Upper lobe of right lung (tissue), 1 donor: ENCODE measurements at regions not wholly inside any gene's neighbourhood (a gene's known extent, or its start where the extent isn't known, plus 50 kb on each side); places are given as distances from the start of the nearest gene placed in this dataset.
"Not testable (repeated sequence)": the region's sequence is repeated elsewhere in the genome, so short reads cannot be mapped to it uniquely, and the experiment has no call there.

Experiments used
- ATAC-seq: fragments of 200-7000 bp; cut with Tn5 transposase; one replicate; pipeline ENCODE4 v1.9.1; 2020; ENCODE audit warnings: mild to moderate bottlenecking, moderate library complexity
- DNase-seq: peaks from one replicate; pipeline ENCODE4 v3.0.0-alpha.2; 2020
- H3K27ac ChIP-seq: fragments of 200-600 bp; one replicate; pipeline ENCODE4 v1.8.0; 2022
- H3K27me3 ChIP-seq: fragments of 200-600 bp; one replicate; pipeline ENCODE4 v1.8.0; 2022; ENCODE audit warnings: mild to moderate bottlenecking
- H3K36me3 ChIP-seq: fragments of 200-600 bp; one replicate; pipeline ENCODE4 v1.8.0; 2022
- H3K4me1 ChIP-seq: fragments of 200-600 bp; one replicate; pipeline ENCODE4 v1.8.0; 2022
- H3K4me3 ChIP-seq: fragments of 200-600 bp; one replicate; pipeline ENCODE4 v1.8.0; 2022; ENCODE audit warnings: mild to moderate bottlenecking
- H3K9me3 ChIP-seq: fragments of 200-600 bp; one replicate; pipeline ENCODE4 v1.8.0; 2022
- CTCF ChIP-seq: fragments of 200-600 bp; IDR thresholded peaks from one replicate; pipeline ENCODE4 v1.8.0; 2022; ENCODE audit warnings: antibody characterized with exemption
- intact Hi-C: fragments of 100-400 bp; cut with DNase I; formaldehyde crosslinking; loops from one replicate; pipeline ENCODE4 v1.11.0; 2022
- donor health status: DM: no; HTN: yes; CAD: no; lungs with severe emphysema.

- H3K27ac ChIP-seq, intact Hi-C loops, ATAC-seq, H3K9me3 ChIP-seq, DNase-seq, H3K4me3 ChIP-seq, H3K36me3 ChIP-seq, H3K27me3 ChIP-seq, H3K4me1 ChIP-seq: not testable (repeated sequence)
Measured at GRCh38 chr1:83365320-83365719, 633.6 kb downstream of the TTLL7 start.

- H3K4me3 ChIP-seq, ATAC-seq, H3K27ac ChIP-seq, H3K4me1 ChIP-seq, H3K36me3 ChIP-seq, H3K27me3 ChIP-seq, DNase-seq, intact Hi-C loops, H3K9me3 ChIP-seq: not testable (repeated sequence)
Measured at GRCh38 chr1:83345375-83345774, 653.6 kb downstream of the TTLL7 start.

GRCh38 chr1:83343767-83344166, 655.2 kb downstream of the TTLL7 start:
- H3K4me1 ChIP-seq, H3K27ac ChIP-seq, ATAC-seq, H3K4me3 ChIP-seq, DNase-seq, H3K27me3 ChIP-seq, intact Hi-C loops, H3K9me3 ChIP-seq, H3K36me3 ChIP-seq: not testable (repeated sequence)

GRCh38 chr1:83342995-83343394, 655.9 kb downstream of the TTLL7 start:
- H3K4me1 ChIP-seq, H3K36me3 ChIP-seq, H3K27ac ChIP-seq, ATAC-seq, H3K9me3 ChIP-seq, H3K27me3 ChIP-seq, DNase-seq, intact Hi-C loops, H3K4me3 ChIP-seq: not testable (repeated sequence)

GRCh38 chr1:83332308-83332707, 666.6 kb downstream of the TTLL7 start:
- intact Hi-C loops, ATAC-seq, H3K4me1 ChIP-seq, DNase-seq, H3K36me3 ChIP-seq, H3K27ac ChIP-seq, H3K4me3 ChIP-seq, H3K27me3 ChIP-seq, H3K9me3 ChIP-seq: not testable (repeated sequence)

- Histone ChIP-seq H3K36me3 (no peaks in the 10 kb centered on the region), H3K27me3 (no peaks in the 10 kb centered on the region), H3K4me1 (no peaks in the 10 kb centered on the region), H3K9me3 (no peaks in the 10 kb centered on the region), H3K27ac (no peak overlapping the region), H3K4me3 (no peak overlapping the region)
- intact Hi-C loops, result no loop called here
- ATAC-seq (no peak), DNase-seq (no peak)
- TF ChIP-seq CTCF, result no peak
Measured at GRCh38 chr1:83318366-83318765, 680.6 kb downstream of the TTLL7 start.

GRCh38 chr1:83315446-83315845, 683.5 kb downstream of the TTLL7 start:
- H3K27ac ChIP-seq, H3K9me3 ChIP-seq, DNase-seq, H3K4me3 ChIP-seq, intact Hi-C loops, H3K27me3 ChIP-seq, H3K4me1 ChIP-seq, H3K36me3 ChIP-seq, ATAC-seq: not testable (repeated sequence)

GRCh38 chr1:83310161-83310560, 688.8 kb downstream of the TTLL7 start:
- ATAC-seq, H3K27me3 ChIP-seq, H3K4me3 ChIP-seq, H3K9me3 ChIP-seq, H3K36me3 ChIP-seq, H3K4me1 ChIP-seq, H3K27ac ChIP-seq, intact Hi-C loops, DNase-seq: not testable (repeated sequence)

GRCh38 chr1:83309035-83309434, 689.9 kb downstream of the TTLL7 start:
- H3K27ac ChIP-seq, H3K36me3 ChIP-seq, H3K4me3 ChIP-seq, H3K9me3 ChIP-seq, DNase-seq, H3K4me1 ChIP-seq, intact Hi-C loops, ATAC-seq, H3K27me3 ChIP-seq: not testable (repeated sequence)

GRCh38 chr1:83306811-83307210, 692.1 kb downstream of the TTLL7 start:
- intact Hi-C loops, H3K4me1 ChIP-seq, H3K4me3 ChIP-seq, DNase-seq, H3K36me3 ChIP-seq, H3K9me3 ChIP-seq, H3K27ac ChIP-seq, ATAC-seq, H3K27me3 ChIP-seq: not testable (repeated sequence)

GRCh38 chr1:83295594-83295993, 703.3 kb downstream of the TTLL7 start:
- H3K27me3 ChIP-seq, intact Hi-C loops, ATAC-seq, H3K4me1 ChIP-seq, DNase-seq, H3K36me3 ChIP-seq, H3K27ac ChIP-seq, H3K9me3 ChIP-seq, H3K4me3 ChIP-seq: not testable (repeated sequence)

GRCh38 chr1:83287391-83287790, 711.5 kb downstream of the TTLL7 start:
- intact Hi-C loops, result not testable (repeated sequence)

GRCh38 chr1:83274656-83275055, 724.3 kb downstream of the TTLL7 start:
- H3K4me1 ChIP-seq, ATAC-seq, H3K4me3 ChIP-seq, H3K27ac ChIP-seq, H3K27me3 ChIP-seq, H3K36me3 ChIP-seq, DNase-seq, H3K9me3 ChIP-seq, intact Hi-C loops: not testable (repeated sequence)

More at GRCh38 chr1:83287391-83287790, 711.5 kb downstream of the TTLL7 start:
- H3K27ac ChIP-seq, H3K9me3 ChIP-seq, H3K36me3 ChIP-seq, H3K4me3 ChIP-seq, ATAC-seq, DNase-seq, H3K4me1 ChIP-seq, H3K27me3 ChIP-seq: not testable (repeated sequence)

GRCh38 chr1:83272484-83272883, 726.4 kb downstream of the TTLL7 start:
- H3K4me3 ChIP-seq, H3K27me3 ChIP-seq, DNase-seq, ATAC-seq, H3K27ac ChIP-seq, H3K4me1 ChIP-seq, H3K9me3 ChIP-seq, H3K36me3 ChIP-seq, intact Hi-C loops: not testable (repeated sequence)
